Sigmoid colon (tissue), 6 donors: ENCODE measurements at regions not wholly inside any gene's neighbourhood (a gene's known extent, or its start where the extent isn't known, plus 50 kb on each side); places are given as distances from the start of the nearest gene placed in this dataset.

Experiments used
- DNase-seq: peaks from one replicate; pipeline ENCODE4 v3.0.0-alpha.2; 2019
- H3K27ac ChIP-seq, 4 donors: fragments of 200-600 bp; sonication (generic); one replicate each; pipeline ENCODE4 v1.5.1; 2016 to 2019; ENCODE audit warnings: mild to moderate bottlenecking in 1 of 4
- H3K27me3 ChIP-seq, 3 donors: fragments of 200-600 bp; sonication (generic); one replicate each; pipeline ENCODE4 v1.5.1; 2019; ENCODE audit warnings: mild to moderate bottlenecking in 1 of 3
- H3K36me3 ChIP-seq, 4 donors: fragments of 200-600 bp; sonication (generic); one replicate each; pipeline ENCODE4 v1.5.1; 2016 to 2019
- H3K4me1 ChIP-seq, 4 donors: fragments of 200-600 bp; sonication (generic); one replicate each; pipeline ENCODE4 v1.5.1; 2017 to 2019
- H3K4me3 ChIP-seq, 4 donors: fragments of 200-600 bp; sonication (generic); one replicate each; pipeline ENCODE4 v1.5.1; 2017 to 2019; ENCODE audit warnings: mild to moderate bottlenecking in 2 of 4, moderate library complexity in 1 of 4
- H3K9me3 ChIP-seq, 4 donors: fragments of 200-600 bp in 3 of 4; sonication (generic) in 3 of 4; one replicate each; pipeline versions ENCODE4 v1.5.1 to v1.6.1; 2013 to 2019
- CTCF ChIP-seq, 4 experiments: fragments of 450-650 bp in 3 of 4; fragments of 200-600 bp in 1 of 4; IDR thresholded peaks; one replicate each; pipeline ENCODE4 v1.5.1; 2016 to 2019; ENCODE audit warnings: antibody characterized with exemption in 4 of 4, mild to moderate bottlenecking in 3 of 4, moderate library complexity in 2 of 4
- EP300 ChIP-seq, 4 donors: sonication (generic); formaldehyde crosslinking; IDR thresholded peaks; one replicate each; pipeline ENCODE4 v1.6.1; 2017; ENCODE audit warnings: antibody characterized with exemption in 4 of 4
- POLR2A ChIP-seq, 2 donors: fragments of 450-650 bp; IDR thresholded peaks; one replicate each; pipeline ENCODE4 v1.6.1; 2016; ENCODE audit warnings: antibody characterized with exemption in 2 of 2, mild to moderate bottlenecking in 2 of 2, moderate library complexity in 2 of 2
- POLR2AphosphoS5 ChIP-seq, 4 donors: sonication (generic); formaldehyde crosslinking; IDR thresholded peaks; one replicate each; pipeline ENCODE4 v1.6.1; 2017; ENCODE audit warnings: antibody characterized with exemption in 4 of 4
- WGBS, 2 donors: extraction: QIAGEN DNeasy Blood & Tissue Kit; methylation state at CpG; one replicate each; pipeline ENCODE4 v1.1.7; 2013; 5-methylcytosine and 5-hydroxymethylcytosine counted together
- intact Hi-C: fragments of 100-400 bp; cut with DNase I; formaldehyde crosslinking; loops from one replicate; pipeline ENCODE4 v1.15.1; 2023
- donor health status: healthy with polysubstance abuse.
- donor health status: healthy.

DNA sequence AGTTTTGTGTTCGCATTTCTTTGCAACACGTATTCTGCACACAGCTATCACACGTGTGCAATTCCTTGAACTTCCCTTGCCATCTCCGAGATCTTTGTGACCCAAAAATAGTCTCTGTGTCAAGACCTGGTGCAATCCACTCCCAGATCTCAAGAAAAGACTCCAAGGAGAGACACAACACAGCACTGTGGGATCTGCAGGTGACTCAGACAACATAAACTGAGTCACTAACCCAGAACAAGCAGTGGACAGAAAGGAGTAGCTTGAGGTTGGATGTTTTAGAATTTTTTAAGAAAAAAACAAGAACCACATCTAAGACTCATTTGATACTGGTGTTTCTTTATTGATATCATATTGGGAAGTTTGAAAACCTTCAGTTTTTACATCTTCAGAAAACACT is 396.9 kb downstream of the AGTPBP1 start:
- Histone ChIP-seq H3K36me3 (no peaks in the 10 kb centered on the region), H3K27ac (no peak overlapping the region), H3K4me3 (no peak overlapping the region), H3K27me3 (no peaks in the 10 kb centered on the region), H3K9me3 (no peaks in the 10 kb centered on the region), H3K4me1 (no peaks in the 10 kb centered on the region)
- intact Hi-C loops = no loop called here
- TF ChIP-seq POLR2AphosphoS5 (IDR thresholded peaks at IDR 0.05) = no peak
- no peak for TF ChIP-seq EP300 (IDR thresholded peaks at IDR 0.05)
- TF ChIP-seq CTCF (IDR thresholded peaks at IDR 0.05) = no peak
- TF ChIP-seq POLR2A (IDR thresholded peaks at IDR 0.05) = no peak
- 73 to 78% methylated on average over 4 of the region's 4 CpGs for WGBS, 2 donors
- DNase-seq = no peak

DNA sequence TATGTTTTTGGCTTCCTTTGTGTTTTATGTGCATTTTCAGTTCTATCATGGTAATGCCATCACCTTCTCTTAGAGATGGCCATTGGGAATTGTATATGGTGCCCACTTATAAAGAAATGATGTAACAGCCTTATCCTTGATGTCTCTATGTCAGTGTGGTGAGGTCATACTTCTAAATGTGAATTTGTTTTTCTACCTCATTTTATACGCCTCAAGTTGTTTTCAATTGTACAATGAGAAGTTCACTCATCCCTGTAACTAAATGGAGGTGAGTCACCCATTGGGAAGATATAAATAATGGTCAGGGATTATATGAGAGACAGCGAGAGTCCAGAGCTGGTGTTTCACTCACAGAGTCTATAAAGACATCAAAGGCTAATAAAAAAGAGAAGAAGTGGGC is 402.4 kb downstream of the AGTPBP1 start:
- WGBS, 2 donors = 30 to 33% methylated on average over 2 of the region's 2 CpGs
- TF ChIP-seq CTCF (IDR thresholded peaks at IDR 0.05) (no peak), EP300 (IDR thresholded peaks at IDR 0.05) (no peak), POLR2AphosphoS5 (IDR thresholded peaks at IDR 0.05) (no peak), POLR2A (IDR thresholded peaks at IDR 0.05) (no peak)
- Histone ChIP-seq H3K9me3 (no peaks in the 10 kb centered on the region), H3K27me3 (no peaks in the 10 kb centered on the region), H3K36me3 (no peaks in the 10 kb centered on the region), H3K4me3 (no peak overlapping the region), H3K4me1 (no peaks in the 10 kb centered on the region), H3K27ac (no peak overlapping the region)
- intact Hi-C loops = no loop called here
- no peak for DNase-seq

DNA sequence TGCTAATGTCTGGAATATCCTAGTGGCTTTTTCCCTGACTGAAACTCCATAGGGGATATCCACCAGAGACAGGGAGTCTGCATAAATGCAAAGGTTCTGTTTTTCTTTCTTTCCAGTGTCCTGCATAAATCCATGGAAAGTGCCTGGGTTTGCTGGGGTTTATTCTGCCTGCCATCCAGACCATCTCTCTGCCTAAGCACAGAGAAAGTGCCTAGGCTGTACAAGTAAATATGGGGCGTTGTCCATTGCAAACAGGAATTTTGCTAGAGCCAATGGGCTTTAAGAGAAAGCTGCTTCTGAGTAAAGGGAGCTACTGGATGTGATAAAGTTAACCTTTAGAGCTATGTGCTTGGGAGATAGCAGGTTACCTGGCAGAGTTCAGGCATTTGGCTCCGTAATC is 407.5 kb downstream of the AGTPBP1 start:
- Histone ChIP-seq H3K27ac (no peak overlapping the region), H3K9me3 (no peaks in the 10 kb centered on the region), H3K4me3 (no peak overlapping the region), H3K36me3 (no peaks in the 10 kb centered on the region), H3K4me1 (no peaks in the 10 kb centered on the region), H3K27me3 (no peaks in the 10 kb centered on the region)
- intact Hi-C loops = no loop called here
- TF ChIP-seq EP300 (IDR thresholded peaks at IDR 0.05) (no peak), POLR2AphosphoS5 (IDR thresholded peaks at IDR 0.05) (no peak), CTCF (IDR thresholded peaks at IDR 0.05) (no peak), POLR2A (IDR thresholded peaks at IDR 0.05) (no peak)
- no peak for DNase-seq
- 22 to 68% methylated on average over 2 of the region's 2 CpGs for WGBS, 2 donors

DNA sequence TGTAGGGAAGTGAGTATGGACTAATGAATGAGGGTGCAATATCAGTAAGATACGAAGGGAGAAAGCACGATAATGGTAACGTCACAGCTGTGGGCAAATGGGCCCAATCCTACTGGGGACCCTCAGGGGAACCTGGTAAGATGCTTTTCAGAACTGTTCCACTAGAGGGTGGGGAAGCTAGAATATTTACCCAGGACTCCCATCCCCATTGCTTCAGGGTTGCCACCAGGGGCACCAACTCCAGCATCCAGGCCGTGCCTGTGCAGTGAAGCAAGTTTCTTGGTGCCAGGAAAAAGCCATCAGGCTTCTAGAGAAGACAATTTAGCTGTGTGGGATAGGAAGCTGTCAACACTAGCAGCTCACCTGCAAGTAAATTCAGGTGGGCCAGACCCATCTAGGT is 409.3 kb downstream of the AGTPBP1 start:
- H3K36me3 ChIP-seq = no peaks in the 10 kb centered on the region
- H3K9me3 ChIP-seq = no peaks in the 10 kb centered on the region
- H3K4me3 ChIP-seq = no peak overlapping the region
- intact Hi-C loops = no loop called here
- no peak for TF ChIP-seq CTCF (IDR thresholded peaks at IDR 0.05)
- no peak for TF ChIP-seq POLR2A (IDR thresholded peaks at IDR 0.05)
- TF ChIP-seq POLR2AphosphoS5 (IDR thresholded peaks at IDR 0.05) = no peak
- no peak for TF ChIP-seq EP300 (IDR thresholded peaks at IDR 0.05)
- 84 to 85% methylated on average over 4 of the region's 4 CpGs for WGBS, 2 donors
- H3K4me1 ChIP-seq = no peaks in the 10 kb centered on the region
- H3K27ac ChIP-seq = no peak overlapping the region
- DNase-seq = no peak
- no peaks in the 10 kb centered on the region for H3K27me3 ChIP-seq

- no peaks in the 10 kb centered on the region for H3K36me3 ChIP-seq
- TF ChIP-seq EP300 (IDR thresholded peaks at IDR 0.05) (no peak), CTCF (IDR thresholded peaks at IDR 0.05) (no peak), POLR2A (IDR thresholded peaks at IDR 0.05) (no peak), POLR2AphosphoS5 (IDR thresholded peaks at IDR 0.05) (no peak)
- DNase-seq = no peak
- intact Hi-C loops = no loop called here
- no peaks in the 10 kb centered on the region for H3K27me3 ChIP-seq
- H3K9me3 ChIP-seq = no peaks in the 10 kb centered on the region
- H3K4me3 ChIP-seq = no peak overlapping the region
- WGBS, 2 donors = 52 to 57% methylated on average over 1 of the region's 1 CpG
- no peak overlapping the region for H3K27ac ChIP-seq
- H3K4me1 ChIP-seq = no peaks in the 10 kb centered on the region
These were observed 410.1 kb downstream of the AGTPBP1 start for GRCh38 chr9:85331626-85332025.
